NCI-H1092 treated with DMSO at 0.1 percent for 48 hours (cell line): ENCODE measurements at regions not wholly inside any gene's neighbourhood (a gene's known extent, or its start where the extent isn't known, plus 50 kb on each side); places are given as distances from the start of the nearest gene placed in this dataset.
"Not testable (repeated sequence)": the region's sequence is repeated elsewhere in the genome, so short reads cannot be mapped to it uniquely, and the experiment has no call there.

ENCODE experiments used
- DNase-seq: peaks from one replicate; lab custom pipeline; 2025; lab: John Stamatoyannopoulos, UW

DNA sequence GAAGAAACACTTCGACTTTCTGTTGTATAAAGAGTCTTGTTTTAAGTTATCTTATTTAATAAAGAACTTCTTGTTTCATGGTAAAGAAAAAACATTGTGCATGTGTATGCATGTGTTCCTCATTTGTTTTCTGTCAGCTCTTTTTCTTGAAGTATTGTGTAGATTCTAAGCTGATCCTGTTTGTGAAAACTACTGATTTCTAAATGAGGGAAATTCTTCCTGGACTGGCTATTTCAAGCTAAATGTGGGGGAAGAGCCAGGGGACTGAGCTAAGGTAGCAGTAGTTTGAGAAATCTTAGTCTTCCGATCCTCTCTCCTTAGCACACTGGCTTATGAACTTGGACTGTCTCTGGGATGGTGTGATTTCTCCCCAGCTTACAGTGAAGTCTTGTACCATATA lies 56.4 kb upstream of the RBMS1 start:
- DNase-seq = no peak

- DNase-seq = no peak
Observed at GRCh38 chr2:160551259-160551658, 57.7 kb upstream of the RBMS1 start.

DNA sequence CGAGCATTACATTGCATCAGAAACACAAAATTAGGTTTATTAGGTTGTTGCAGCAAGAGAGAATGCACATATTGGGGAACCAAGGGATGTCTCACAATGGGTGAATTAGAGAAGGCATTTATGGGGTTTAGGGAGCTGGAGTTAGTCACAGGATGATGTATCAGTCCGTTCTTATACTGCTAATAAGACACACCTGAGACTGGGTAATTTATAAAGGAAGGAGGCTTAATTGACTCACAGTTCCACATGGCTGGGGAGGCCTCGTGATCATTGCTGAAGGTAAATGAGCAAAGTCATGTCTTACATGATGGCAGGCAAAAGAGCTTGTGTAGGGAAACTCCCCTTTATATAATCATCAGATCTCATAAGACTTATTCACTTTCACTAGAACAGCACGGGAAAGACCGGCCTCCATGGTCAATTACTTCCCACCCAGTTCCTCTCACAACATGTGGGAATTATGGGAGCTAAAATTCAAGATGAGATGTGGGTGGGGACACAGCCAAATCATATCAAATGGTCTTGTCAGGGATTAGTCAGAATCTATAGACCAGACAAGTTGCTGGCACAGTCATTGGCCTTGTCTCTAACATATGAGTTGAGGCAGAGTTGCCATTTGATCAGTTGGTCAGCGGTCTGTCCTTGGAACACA lies 61.9 kb upstream of the RBMS1 start:
- DNase-seq = no peak

DNA sequence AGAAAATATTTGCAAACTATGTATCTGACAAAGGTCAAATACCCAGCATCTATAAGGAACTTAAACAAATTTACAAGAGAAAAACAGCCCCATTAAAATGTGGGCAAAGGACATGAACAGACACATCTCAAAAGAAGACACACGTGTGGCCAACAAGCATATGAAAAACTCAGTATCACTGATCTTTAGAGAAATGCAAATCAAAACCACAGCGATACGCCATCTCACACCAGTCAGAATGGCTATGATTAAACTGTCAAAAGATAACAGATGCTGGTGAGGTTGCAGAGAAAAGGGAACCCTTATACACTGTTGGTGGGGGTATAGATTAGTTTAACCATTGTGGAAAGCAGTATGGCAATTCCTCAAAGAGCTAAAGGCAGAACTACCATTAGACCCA lies 64.3 kb upstream of the RBMS1 start:
- DNase-seq = no peak

DNA sequence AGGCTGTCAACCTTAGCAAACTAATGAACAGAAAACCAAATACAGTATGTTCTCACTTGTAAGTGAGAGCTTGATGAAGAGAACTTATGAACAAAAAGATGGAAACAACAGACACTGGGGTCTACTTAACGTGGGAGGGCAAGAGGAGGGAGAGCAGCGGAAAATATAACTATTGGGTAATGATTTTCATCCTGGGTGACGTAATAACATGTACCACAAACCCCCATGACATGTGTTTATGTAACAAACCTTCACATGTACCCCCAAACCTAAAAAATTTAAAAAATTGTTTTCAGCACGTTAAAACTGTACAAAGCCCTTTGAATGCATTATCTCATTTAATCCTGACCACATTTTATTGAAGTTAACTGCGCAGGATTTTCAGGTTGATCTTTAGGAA lies 64.9 kb upstream of the RBMS1 start:
- no peak for DNase-seq

GRCh38 chr2:160561551-160562295 lies 68.1 kb upstream of the RBMS1 start:
- no peak for DNase-seq

DNA sequence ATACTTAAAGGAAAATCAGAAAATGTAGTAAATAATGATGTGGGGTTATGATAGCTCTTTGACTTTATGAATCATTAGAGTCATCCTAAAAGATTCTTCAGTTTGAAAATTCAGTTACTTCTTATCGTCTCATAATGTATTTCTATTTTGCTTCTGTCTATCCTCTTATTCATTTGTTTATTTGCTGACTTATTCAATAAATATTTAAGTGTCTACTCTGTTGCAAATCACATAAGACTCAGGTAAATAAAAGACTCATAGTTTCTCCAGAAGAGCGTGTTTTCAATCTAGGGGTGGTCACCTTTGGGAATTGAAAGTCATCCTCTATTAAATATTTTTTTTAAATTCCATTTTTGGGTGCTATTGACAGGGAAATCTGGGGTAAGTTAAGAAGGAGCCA lies 69.1 kb upstream of the RBMS1 start:
- DNase-seq = no peak

- no peak for DNase-seq
Observed at GRCh38 chr2:160564591-160564990, 71.0 kb upstream of the RBMS1 start.

GRCh38 chr2:160565099-160565845 lies 71.7 kb upstream of the RBMS1 start:
- no peak for DNase-seq

GRCh38 chr2:160566717-160567116 lies 73.1 kb upstream of the RBMS1 start:
- DNase-seq = no peak

GRCh38 chr2:160568856-160569255 lies 75.2 kb upstream of the RBMS1 start:
- no peak for DNase-seq

DNA sequence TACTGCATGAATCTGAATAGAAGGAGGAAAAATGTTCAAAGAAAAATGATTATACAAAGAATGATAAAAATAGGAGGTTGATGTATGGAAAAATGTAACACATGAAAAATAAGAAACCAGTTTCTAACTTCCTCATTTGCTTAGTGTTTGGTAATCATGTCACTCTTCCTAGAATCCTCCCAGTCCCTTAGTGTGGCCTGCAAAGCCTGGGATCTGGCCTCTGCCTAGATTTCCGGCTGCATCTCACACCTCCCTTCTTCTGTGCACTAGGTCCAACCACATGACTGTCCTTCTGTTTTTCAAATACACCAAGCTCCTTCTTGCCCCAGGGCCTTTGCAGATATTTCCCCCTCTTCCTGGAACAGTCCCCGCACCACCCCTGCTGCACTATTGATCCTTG lies 76.8 kb upstream of the RBMS1 start:
- DNase-seq = no peak

DNA sequence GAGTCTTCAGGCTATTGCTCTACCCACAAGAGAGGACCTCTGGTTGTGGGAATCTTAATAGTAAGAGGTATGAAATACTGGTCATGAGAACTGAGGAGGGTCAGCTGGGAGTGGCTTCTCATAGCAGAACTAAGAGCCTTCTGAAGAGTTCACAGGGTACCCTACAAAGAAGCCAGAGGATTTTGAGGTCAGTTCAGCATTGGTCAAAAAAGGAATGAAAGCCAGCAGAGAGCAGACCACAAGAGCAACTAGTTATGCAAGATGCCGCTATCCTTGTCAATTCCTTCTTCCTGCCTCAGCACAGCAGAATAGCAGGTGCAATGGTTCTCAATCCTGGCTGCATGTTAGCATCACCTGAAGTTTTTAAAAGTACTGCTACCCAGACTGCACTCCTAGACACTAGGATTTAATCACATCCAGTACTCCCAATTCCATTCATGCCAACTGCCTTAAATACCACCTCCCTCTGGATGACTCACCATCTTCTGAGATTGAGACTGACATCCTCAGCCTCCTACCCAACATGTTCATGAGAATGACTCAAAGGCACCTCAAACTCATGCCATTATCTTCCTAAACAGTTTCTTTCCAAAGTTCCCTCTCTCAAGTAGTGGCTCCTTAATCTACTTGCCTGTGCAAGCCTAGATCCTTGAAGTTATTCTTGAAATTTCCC lies 81.0 kb upstream of the RBMS1 start:
- no peak for DNase-seq

- DNase-seq = no peak
Observed at GRCh38 chr2:160575368-160575767, 81.8 kb upstream of the RBMS1 start.

GRCh38 chr2:160576054-160576499 lies 82.5 kb upstream of the RBMS1 start:
- DNase-seq = no peak

GRCh38 chr2:160577081-160577480 lies 83.5 kb upstream of the RBMS1 start:
- DNase-seq = not testable (repeated sequence)

DNA sequence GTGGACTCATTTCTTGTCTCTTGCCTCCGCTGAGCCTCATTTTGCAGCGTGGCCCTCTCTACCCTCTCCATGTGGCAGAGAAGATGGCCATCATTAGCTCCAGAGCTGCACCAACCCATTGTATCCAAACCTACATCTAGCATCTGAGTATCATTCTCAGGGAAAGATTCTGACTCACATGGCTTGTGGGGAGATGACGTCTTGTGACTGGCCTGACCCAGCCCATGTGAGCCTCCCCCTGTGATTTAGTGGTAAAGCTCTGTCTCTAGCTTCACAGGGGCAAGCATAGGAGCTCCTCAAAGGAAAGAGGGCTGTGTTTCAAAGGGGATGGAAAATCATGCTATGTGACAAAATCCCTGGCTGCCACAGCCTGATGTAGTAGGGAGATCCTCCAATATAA lies 87.4 kb upstream of the RBMS1 start:
- DNase-seq = no peak

- DNase-seq = no peak
Observed at GRCh38 chr2:160581448-160581847, 87.8 kb upstream of the RBMS1 start.

- no peak for DNase-seq
Observed at GRCh38 chr2:160582081-160582480, 88.5 kb upstream of the RBMS1 start.

- DNase-seq = no peak
Observed at GRCh38 chr2:160582490-160583145, 89.0 kb upstream of the RBMS1 start.

- peak; percentile 62 for DNase-seq
Observed at GRCh38 chr2:160583146-160583535, 89.5 kb upstream of the RBMS1 start.
